DOHH2 (cell line): ENCODE measurements at regions not wholly inside any gene's neighbourhood (a gene's known extent, or its start where the extent isn't known, plus 50 kb on each side); places are given as distances from the start of the nearest gene placed in this dataset.

Experiments used
- CTCF ChIP-seq: fragments of 200-600 bp; sonication (generic); IDR thresholded peaks from one replicate; pipeline ENCODE4 v1.5.1; 2014; ENCODE audit warnings: antibody characterized with exemption, mild to moderate bottlenecking, low read depth, low read length; ENCODE audit not compliant: poor library complexity, severe bottlenecking
- EZH2phosphoT487 ChIP-seq: fragments of 200-600 bp; sonication (generic); IDR thresholded peaks from 2 replicates; pipeline ENCODE4 v1.6.1; 2017; ENCODE audit warnings: borderline replicate concordance, mild to moderate bottlenecking, antibody characterized with exemption, low read length, moderate library complexity, mixed read lengths

GRCh38 chr3:72174040-72174439, 389.1 kb upstream of the PROK2 start:
- TF ChIP-seq CTCF, result no peak
- TF ChIP-seq EZH2phosphoT487, result no peak
